ENCODE measurements at regions not wholly inside any gene's neighbourhood (a gene's known extent, or its start where the extent isn't known, plus 50 kb on each side); places are given as distances from the start of the nearest gene placed in this dataset.

- no peak for TF ChIP-seq FOXA1 (IDR thresholded peaks at IDR 0.05)
- TF ChIP-seq TARDBP (IDR thresholded peaks at IDR 0.05) = no peak
- no peak for TF ChIP-seq BHLHE40 (IDR thresholded peaks at IDR 0.05; ENCODE audit: borderline replicate concordance)
- TF ChIP-seq SUZ12 (IDR thresholded peaks at IDR 0.05) = no peak
- no peak for TF ChIP-seq FOXK2 (IDR thresholded peaks at IDR 0.05)
- no peak for TF ChIP-seq SP1 (IDR thresholded peaks at IDR 0.05)
- TF ChIP-seq ELF4 (IDR thresholded peaks at IDR 0.05) = no peak
- TF ChIP-seq LEF1 (IDR thresholded peaks at IDR 0.05; ENCODE audit: borderline replicate concordance) = no peak
- DNase-seq (ENCODE audit: extremely low spot score) = no peak
- ChIA-PET POLR2A (no interaction called here), CTCF (no interaction called here)
Measured at GRCh38 chr1:5485968-5486696, 506.1 kb downstream of the NPHP4 start.

DNA sequence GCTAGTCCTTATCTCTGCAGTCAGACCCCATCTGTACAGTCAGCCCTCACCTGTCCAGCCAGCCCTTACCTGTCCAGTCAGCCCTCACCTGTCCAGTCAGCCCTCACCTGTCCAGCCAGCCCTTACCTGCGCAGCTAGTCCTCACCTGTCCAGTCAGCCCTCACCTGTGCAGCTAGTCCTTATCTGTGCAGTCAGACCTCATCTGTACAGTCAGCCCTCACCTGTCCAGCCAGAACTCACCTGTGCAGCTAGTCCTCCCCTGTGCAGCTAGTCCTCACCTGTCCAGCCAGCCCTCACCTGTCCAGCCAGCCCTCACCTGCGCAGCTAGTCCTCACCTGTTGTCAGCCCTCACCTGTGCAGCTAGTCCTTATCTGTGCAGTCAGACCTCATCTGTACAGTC lies 506.8 kb downstream of the NPHP4 start:
- DNase-seq (ENCODE audit: extremely low spot score) = no peak
- TF ChIP-seq ELF4 (IDR thresholded peaks at IDR 0.05) (no peak), ZNF384 (IDR thresholded peaks at IDR 0.05) (no peak), ARNT (IDR thresholded peaks at IDR 0.05) (no peak), SP1 (IDR thresholded peaks at IDR 0.05) (no peak), HDGF (IDR thresholded peaks at IDR 0.05; ENCODE audit: borderline replicate concordance) (no peak), TARDBP (IDR thresholded peaks at IDR 0.05) (no peak), SUZ12 (IDR thresholded peaks at IDR 0.05) (no peak), FOXK2 (IDR thresholded peaks at IDR 0.05) (no peak), FOXM1 (IDR thresholded peaks at IDR 0.05; ENCODE audit: borderline replicate concordance) (no peak), LEF1 (IDR thresholded peaks at IDR 0.05; ENCODE audit: borderline replicate concordance) (no peak), FOXA1 (IDR thresholded peaks at IDR 0.05) (no peak), NFRKB (IDR thresholded peaks at IDR 0.05) (no peak), L3MBTL2 (conservative IDR thresholded peaks at IDR 0.05) (no peak), BHLHE40 (IDR thresholded peaks at IDR 0.05; ENCODE audit: borderline replicate concordance) (no peak), CTBP1 (IDR thresholded peaks at IDR 0.05; ENCODE audit: borderline replicate concordance) (no peak)
- TF ChIP-seq, protein P1, sequence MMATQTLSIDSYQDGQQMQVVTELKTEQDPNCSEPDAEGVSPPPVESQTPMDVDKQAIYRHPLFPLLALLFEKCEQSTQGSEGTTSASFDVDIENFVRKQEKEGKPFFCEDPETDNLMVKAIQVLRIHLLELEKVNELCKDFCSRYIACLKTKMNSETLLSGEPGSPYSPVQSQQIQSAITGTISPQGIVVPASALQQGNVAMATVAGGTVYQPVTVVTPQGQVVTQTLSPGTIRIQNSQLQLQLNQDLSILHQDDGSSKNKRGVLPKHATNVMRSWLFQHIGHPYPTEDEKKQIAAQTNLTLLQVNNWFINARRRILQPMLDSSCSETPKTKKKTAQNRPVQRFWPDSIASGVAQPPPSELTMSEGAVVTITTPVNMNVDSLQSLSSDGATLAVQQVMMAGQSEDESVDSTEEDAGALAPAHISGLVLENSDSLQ (IDR thresholded peaks at IDR 0.05) = no peak
- CTCF ChIA-PET = no interaction called here
- POLR2A ChIA-PET = no interaction called here

DNA sequence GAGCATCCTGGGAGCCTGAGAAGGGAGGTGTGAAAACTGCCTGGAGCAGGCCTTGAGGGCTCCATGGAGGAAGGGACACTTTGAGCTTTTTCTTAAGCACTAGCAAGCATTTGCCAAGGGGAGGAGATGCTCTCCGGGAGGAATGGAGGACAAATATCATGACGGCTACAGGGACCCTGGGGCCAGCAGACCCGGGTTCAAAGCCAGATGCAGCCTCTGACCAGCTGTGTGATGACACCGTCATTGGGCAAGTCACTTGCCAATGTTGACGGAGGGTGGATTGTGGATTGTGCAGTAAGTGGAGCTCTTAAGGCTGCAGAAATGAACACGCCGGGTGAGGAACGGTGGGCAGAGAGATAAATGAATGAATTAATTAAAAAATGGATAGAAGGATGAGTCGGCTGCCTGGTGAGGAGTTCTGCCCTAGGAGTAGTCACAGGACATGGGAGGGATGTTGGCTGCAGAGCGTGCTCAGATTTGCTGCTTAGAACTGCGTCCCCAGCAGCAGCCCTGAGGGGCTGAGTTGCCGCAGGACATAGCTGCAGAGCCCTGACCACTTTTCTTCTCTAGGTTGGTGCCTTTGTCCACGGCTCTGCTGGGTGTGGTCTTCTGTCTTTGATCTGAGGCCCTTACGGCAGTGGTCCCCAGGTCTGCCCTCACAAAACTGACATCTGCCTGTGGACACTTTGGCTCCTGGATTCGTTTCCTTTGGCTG lies 507.6 kb downstream of the NPHP4 start:
- TF ChIP-seq FOXM1 (IDR thresholded peaks at IDR 0.05; ENCODE audit: borderline replicate concordance) (no peak), ZNF384 (IDR thresholded peaks at IDR 0.05) (no peak), SP1 (IDR thresholded peaks at IDR 0.05) (no peak), NFRKB (IDR thresholded peaks at IDR 0.05) (no peak), TARDBP (IDR thresholded peaks at IDR 0.05) (no peak), SUZ12 (IDR thresholded peaks at IDR 0.05) (no peak), FOXA1 (IDR thresholded peaks at IDR 0.05) (no peak), ELF4 (IDR thresholded peaks at IDR 0.05) (no peak), BHLHE40 (IDR thresholded peaks at IDR 0.05; ENCODE audit: borderline replicate concordance) (no peak), FOXK2 (IDR thresholded peaks at IDR 0.05) (no peak), CTBP1 (IDR thresholded peaks at IDR 0.05; ENCODE audit: borderline replicate concordance) (no peak), LEF1 (IDR thresholded peaks at IDR 0.05; ENCODE audit: borderline replicate concordance) (no peak), L3MBTL2 (conservative IDR thresholded peaks at IDR 0.05) (no peak), ARNT (IDR thresholded peaks at IDR 0.05) (no peak)
- TF ChIP-seq, protein P1 (IDR thresholded peaks at IDR 0.05) = no peak
- DNase-seq (ENCODE audit: extremely low spot score) = no peak
- CTCF ChIA-PET = no interaction called here
- POLR2A ChIA-PET = no interaction called here

DNA sequence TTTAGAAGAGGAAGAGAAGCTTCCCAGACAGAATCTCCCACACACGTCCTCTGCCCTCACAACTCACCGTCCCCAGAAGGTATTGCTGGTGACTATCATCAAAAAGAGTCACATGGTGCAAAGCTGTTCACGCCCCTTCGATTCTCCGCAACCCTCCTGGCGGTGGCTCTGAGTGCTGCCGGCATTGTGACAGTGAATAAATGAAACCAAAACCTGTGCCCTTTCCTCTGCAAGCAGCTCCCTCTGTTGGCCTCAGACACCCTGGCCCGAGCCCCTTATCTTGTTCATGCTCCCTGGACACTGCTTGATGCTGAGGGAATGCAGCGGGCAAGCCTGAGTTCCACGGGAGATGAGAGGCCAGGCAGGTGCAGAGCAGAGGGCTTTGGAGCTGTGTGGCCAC lies 510.3 kb downstream of the NPHP4 start:
- POLR2A ChIA-PET = no interaction called here
- TF ChIP-seq ARNT (IDR thresholded peaks at IDR 0.05) (no peak), FOXA1 (IDR thresholded peaks at IDR 0.05) (no peak), SUZ12 (IDR thresholded peaks at IDR 0.05) (no peak), FOXK2 (IDR thresholded peaks at IDR 0.05) (no peak), ELF4 (IDR thresholded peaks at IDR 0.05) (no peak), SP1 (IDR thresholded peaks at IDR 0.05) (no peak)
- peak; percentile 26 for DNase-seq (ENCODE audit: extremely low spot score)
- CTCF ChIA-PET = no interaction called here

DNA sequence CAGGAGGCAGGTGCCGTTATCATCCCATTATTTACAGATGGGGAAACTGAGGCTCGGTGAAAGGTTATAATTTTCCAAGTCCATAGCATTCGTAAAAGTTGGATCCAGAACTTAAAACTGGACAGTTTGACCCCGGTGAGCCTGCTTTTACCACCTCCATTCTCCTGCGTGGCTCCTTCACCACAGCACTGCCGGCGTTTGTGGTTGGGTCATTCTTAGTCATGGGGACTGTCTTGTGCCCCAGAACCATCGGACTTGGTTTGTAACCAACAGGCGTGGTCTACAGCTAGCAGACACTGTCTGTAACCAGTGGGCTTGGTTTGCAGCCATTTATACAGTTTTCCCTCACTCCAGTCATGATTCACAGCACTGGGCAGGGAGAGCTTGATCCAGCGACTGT lies 511.3 kb downstream of the NPHP4 start:
- TF ChIP-seq HDGF (IDR thresholded peaks at IDR 0.05; ENCODE audit: borderline replicate concordance) = no peak
- TF ChIP-seq SP1 (IDR thresholded peaks at IDR 0.05) = no peak
- no peak for TF ChIP-seq CTBP1 (IDR thresholded peaks at IDR 0.05; ENCODE audit: borderline replicate concordance)
- no peak for TF ChIP-seq SUZ12 (IDR thresholded peaks at IDR 0.05)
- no peak for TF ChIP-seq L3MBTL2 (conservative IDR thresholded peaks at IDR 0.05)
- no peak for TF ChIP-seq LEF1 (IDR thresholded peaks at IDR 0.05; ENCODE audit: borderline replicate concordance)
- no peak for TF ChIP-seq FOXM1 (IDR thresholded peaks at IDR 0.05; ENCODE audit: borderline replicate concordance)
- no peak for TF ChIP-seq BHLHE40 (IDR thresholded peaks at IDR 0.05; ENCODE audit: borderline replicate concordance)
- no peak for TF ChIP-seq ARNT (IDR thresholded peaks at IDR 0.05)

GRCh38 chr1:5479876-5480646 lies 512.2 kb downstream of the NPHP4 start:
- TF ChIP-seq ARNT (IDR thresholded peaks at IDR 0.05) (no peak), FOXK2 (IDR thresholded peaks at IDR 0.05) (no peak), CTBP1 (IDR thresholded peaks at IDR 0.05; ENCODE audit: borderline replicate concordance) (no peak), SUZ12 (IDR thresholded peaks at IDR 0.05) (no peak), HDGF (IDR thresholded peaks at IDR 0.05; ENCODE audit: borderline replicate concordance) (no peak), SP1 (IDR thresholded peaks at IDR 0.05) (no peak), FOXA1 (IDR thresholded peaks at IDR 0.05) (no peak)
- no peak for DNase-seq (ENCODE audit: extremely low spot score)
- POLR2A ChIA-PET = no interaction called here
- CTCF ChIA-PET = no interaction called here

More for the DNA sequence above, 511.3 kb downstream of the NPHP4 start:
- ChIA-PET POLR2A (no interaction called here), CTCF (no interaction called here)
- no peak for DNase-seq (ENCODE audit: extremely low spot score)

Measured in HEK293T (cell line).